ENCODE measurements at regions not wholly inside any gene's neighbourhood (a gene's known extent, or its start where the extent isn't known, plus 50 kb on each side); places are given as distances from the start of the nearest gene placed in this dataset.

DNA sequence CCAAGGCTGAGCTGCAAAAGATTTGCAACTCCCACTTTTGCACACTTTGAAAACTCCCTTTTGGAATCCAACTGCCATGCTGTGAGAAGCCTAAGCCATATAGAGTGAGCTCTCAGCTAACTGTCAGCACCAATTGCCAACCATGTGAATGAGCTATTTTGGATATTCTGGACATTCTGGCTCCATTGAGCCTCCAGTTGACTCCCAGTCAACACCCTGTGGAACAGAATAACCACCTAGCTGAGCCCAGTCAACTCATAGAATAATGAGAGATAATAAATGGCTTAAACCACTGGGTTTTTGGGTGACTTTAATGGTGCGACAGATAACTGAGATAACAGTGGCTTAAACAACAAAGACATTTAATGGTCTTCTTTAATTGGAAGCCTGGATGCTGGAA lies 210.1 kb downstream of the SUDS3 start:
- TF ChIP-seq EZH2phosphoT487 (IDR thresholded peaks at IDR 0.05; ENCODE audit: unreplicated experiment) (no peak), CTCF (conservative IDR thresholded peaks at IDR 0.05; ENCODE audit: low read depth in 2 of 2) (no peak), EZH2 (IDR thresholded peaks at IDR 0.05; ENCODE audit: low read depth, unreplicated experiment) (no peak), ETS1 (IDR thresholded peaks at IDR 0.05) (no peak), CREB1 (CRISPR knock-in tag; IDR thresholded peaks at IDR 0.05; ENCODE audit: low read depth) (no peak), POLR2AphosphoS5 (IDR thresholded peaks at IDR 0.05; ENCODE audit: low read depth) (no peak), STAT1 (IDR thresholded peaks at IDR 0.05; ENCODE audit: unreplicated experiment) (no peak), ZNF331 (CRISPR knock-in tag; IDR thresholded peaks at IDR 0.05; ENCODE audit: low read depth) (peak; percentile 70), JUNB (IDR thresholded peaks at IDR 0.05; ENCODE audit: unreplicated experiment) (no peak)
- TF ChIP-seq, protein P1, sequence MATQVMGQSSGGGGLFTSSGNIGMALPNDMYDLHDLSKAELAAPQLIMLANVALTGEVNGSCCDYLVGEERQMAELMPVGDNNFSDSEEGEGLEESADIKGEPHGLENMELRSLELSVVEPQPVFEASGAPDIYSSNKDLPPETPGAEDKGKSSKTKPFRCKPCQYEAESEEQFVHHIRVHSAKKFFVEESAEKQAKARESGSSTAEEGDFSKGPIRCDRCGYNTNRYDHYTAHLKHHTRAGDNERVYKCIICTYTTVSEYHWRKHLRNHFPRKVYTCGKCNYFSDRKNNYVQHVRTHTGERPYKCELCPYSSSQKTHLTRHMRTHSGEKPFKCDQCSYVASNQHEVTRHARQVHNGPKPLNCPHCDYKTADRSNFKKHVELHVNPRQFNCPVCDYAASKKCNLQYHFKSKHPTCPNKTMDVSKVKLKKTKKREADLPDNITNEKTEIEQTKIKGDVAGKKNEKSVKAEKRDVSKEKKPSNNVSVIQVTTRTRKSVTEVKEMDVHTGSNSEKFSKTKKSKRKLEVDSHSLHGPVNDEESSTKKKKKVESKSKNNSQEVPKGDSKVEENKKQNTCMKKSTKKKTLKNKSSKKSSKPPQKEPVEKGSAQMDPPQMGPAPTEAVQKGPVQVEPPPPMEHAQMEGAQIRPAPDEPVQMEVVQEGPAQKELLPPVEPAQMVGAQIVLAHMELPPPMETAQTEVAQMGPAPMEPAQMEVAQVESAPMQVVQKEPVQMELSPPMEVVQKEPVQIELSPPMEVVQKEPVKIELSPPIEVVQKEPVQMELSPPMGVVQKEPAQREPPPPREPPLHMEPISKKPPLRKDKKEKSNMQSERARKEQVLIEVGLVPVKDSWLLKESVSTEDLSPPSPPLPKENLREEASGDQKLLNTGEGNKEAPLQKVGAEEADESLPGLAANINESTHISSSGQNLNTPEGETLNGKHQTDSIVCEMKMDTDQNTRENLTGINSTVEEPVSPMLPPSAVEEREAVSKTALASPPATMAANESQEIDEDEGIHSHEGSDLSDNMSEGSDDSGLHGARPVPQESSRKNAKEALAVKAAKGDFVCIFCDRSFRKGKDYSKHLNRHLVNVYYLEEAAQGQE (IDR thresholded peaks at IDR 0.05; ENCODE audit: unreplicated experiment) = no peak

Measured in GM23338 (cell line).